ENCODE measurements at regions not wholly inside any gene's neighbourhood (a gene's known extent, or its start where the extent isn't known, plus 50 kb on each side); places are given as distances from the start of the nearest gene placed in this dataset.

DNA sequence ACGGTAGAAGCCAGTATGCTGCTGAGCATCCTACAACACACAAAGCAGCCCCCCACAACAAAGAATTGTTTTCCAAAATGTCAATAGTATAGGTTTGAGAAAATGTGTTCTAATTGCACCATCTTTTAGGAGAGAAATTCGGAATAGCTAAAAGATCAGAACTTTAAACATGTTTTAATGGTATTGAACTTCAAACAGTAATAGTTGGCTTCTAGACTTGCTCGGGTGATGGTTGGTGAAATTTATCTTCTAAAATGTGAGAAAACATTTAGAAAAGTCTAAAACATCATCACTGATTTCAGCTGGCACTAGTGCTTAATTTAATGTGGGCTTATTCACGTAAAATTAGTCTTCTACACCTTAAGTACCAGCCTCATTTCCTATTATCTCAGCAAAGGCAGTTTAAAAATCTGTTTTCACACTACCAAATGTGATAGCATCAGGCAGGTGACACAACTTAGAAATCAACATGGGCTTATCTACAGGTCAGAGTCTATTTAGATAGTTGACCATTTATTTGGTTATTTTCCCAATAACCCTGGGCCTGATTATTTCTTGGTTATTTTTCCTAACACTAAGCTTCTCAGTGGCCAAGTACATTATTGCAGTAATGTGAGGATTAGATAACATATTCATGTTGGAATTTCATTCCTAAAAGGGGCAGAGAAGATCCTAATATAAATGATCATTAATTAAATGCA, 399.3 kb upstream of the PKN2 start:
- no peak for DNase-seq

DNA sequence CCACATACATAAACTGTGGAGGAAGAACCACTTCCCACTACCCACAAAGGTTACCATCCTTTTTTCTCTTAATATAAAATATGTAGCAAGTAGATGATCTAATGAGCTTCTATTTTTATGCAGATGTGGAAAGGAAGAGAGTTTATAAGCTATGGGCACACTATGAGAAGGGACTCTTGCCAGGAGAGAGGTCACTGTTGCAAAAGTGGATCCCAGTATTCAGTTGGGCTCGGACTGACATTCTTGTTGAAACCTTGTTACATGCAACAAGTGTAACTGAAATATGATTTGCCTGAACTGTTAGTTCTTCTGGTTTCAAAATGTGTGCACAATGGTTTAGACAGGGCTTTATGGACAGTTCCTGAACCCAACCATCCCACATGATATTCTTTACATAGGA, 397.4 kb upstream of the PKN2 start:
- DNase-seq, result no peak

- no peak for DNase-seq
Observed at GRCh38 chr1:88288571-88288970, 395.5 kb upstream of the PKN2 start.

DNA sequence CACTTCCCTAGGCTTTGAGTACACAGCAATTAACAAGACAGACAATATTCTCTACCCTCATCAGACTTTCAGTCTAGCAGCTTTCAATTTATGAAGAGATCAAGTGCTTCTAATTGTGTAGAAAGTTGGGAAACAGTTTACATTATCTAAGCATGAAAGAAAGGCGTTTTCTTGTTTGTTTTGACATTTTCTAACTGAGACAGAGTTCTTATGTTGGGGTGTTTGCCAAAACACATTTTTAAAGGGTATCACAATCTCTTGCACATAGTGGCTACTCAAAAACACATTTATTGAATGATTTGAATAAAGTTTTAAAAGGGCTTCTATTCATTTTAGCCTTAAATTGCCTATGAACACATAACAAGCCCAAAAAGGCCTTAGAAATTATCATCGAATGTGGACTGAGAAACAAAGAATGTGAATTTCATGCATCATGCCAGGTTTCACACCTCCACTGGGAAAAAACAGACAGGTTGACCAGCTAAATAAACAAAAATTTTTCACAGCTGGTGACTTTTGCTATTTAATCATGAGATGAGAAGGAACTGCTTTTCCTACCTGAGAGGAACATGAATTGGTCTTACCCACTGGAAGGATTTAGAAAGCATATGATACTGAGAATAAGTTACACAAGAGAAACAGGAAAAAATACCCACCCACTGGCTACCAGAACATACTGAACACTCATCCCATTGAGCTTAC, 394.5 kb upstream of the PKN2 start:
- DNase-seq, result no peak

GRCh38 chr1:88291611-88292354, 392.3 kb upstream of the PKN2 start:
- no peak for DNase-seq

GRCh38 chr1:88293691-88294190, 390.3 kb upstream of the PKN2 start:
- DNase-seq, result no peak

- no peak for DNase-seq
Observed at GRCh38 chr1:88296227-88296626, 387.8 kb upstream of the PKN2 start.

DNA sequence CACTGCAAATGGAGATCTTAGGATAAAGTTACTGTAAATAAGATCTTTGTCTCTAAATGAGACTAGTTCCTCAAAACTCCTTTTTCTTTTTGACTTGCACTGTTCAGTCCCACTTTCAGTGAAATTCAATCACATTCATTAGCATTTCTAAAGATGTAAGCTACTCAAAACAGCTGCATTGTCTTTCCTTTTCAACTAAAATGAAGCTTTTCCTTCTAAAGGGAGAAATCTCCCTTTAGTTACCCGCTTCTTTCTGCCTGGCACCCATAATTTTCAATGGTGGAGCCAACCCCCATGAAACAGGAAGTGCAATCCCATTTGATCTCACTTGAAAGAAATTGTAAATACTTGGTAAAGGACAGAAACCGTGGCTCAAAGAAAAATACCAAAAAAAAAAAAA, 387.4 kb upstream of the PKN2 start:
- DNase-seq, result no peak

- no peak for DNase-seq
Observed at GRCh38 chr1:88298506-88298905, 385.6 kb upstream of the PKN2 start.

- no peak for DNase-seq
Observed at GRCh38 chr1:88300752-88301263, 383.3 kb upstream of the PKN2 start.

- peak in 17 of 56 donors; percentile 0 to 63 (median 10) for DNase-seq
Observed at GRCh38 chr1:88302843-88303486, 381.1 kb upstream of the PKN2 start.

- no peak for DNase-seq
Observed at GRCh38 chr1:88311265-88311664, 372.8 kb upstream of the PKN2 start.

DNA sequence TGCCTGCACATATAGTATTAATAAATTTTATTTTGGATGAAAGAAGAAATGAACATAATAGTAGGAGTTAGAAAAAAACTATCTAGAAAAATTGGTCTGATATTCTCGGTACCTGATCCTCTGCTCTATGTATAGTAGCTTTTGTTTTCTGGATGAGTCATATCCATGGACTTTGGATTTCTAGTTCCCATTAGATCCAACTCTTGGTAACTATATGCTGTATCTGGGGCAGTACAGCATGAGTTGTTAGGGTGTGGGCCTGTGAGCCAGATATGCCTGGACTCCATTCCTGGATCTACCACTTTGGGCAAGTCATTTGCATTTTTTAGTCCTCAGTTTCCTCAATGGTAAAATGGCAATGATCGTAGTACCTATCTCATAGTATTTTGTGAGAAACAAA, 372.2 kb upstream of the PKN2 start:
- DNase-seq, result no peak

DNA sequence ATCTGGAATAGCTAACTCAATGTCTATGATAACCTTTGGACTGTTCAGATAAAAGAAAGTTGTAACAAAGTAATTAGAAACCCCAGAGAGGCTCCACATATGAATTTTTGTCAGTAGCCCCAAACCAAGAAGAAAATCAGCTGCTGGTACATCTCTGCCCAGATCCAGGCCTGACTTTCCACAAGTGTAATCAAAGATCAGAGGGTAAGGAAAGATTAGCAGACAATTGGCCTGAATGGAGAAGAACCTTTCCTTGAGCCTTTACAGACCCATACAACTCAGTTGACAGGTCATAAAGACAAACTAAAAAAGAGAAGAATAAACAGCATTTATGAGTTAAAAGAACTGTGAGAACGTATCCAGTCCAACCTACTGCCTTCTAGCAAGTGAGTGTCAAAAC, 366.7 kb upstream of the PKN2 start:
- no peak for DNase-seq

DNA sequence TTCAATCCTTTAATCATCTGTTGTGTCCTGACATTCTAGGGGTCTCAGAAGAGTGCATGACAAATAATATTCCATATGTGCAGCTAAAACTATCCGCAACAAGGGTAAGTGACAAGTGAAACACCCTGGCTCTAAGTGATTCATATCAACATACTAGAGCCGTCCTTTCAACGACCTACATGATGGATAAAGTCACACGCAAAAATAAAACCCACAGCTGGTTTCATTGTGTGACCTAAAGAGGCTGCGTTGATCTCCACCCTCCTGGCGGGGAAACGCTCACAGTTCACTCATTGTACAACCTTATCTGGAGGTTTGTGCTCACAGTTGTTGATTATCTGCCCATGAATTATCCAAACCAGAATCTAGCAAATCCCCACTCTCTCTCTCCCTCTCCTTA, 365.3 kb upstream of the PKN2 start:
- DNase-seq, result no peak

DNA sequence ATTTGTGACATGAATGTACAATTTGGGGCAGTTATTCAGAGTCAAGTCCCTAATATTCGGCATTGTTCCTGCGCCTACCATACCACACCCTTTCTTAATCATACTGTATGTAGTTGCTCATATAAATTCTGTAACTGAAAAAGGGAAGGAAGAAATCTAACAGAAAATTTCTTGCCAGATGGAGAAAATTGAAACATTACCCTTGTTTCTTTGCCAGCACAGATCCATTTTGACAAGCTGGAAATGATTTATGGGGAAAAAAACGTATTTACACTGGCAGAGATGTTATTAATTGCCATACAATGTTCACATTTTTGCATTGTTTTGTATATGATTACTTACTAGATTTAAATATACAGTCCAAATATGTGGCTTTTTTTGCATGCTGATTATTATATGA, 363.8 kb upstream of the PKN2 start:
- no peak for DNase-seq

- DNase-seq, result no peak
Observed at GRCh38 chr1:88321706-88322105, 362.4 kb upstream of the PKN2 start.

GRCh38 chr1:88324899-88325298, 359.2 kb upstream of the PKN2 start:
- no peak for DNase-seq

- peak in 3 of 56 donors; percentile 0 to 27 (median 15) for DNase-seq
Observed at GRCh38 chr1:88327391-88328267, 356.4 kb upstream of the PKN2 start.

DNA sequence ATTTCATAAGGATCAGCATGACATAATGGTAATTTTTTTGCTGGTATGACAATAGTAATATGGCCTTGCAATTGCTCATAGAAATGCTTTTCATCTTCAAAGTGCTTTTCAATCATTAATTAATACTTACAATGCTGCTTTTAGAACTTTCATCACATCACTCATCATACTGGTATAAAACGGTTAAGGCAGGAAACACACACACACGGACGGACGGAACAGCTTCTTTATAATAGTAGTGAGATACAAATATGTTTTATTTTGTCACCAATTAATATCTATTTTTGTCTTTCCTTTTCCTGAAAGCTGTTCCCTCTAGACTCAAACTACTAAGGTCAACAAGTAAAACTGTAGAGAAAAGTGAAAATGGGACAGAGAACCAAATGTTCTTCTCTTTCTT, 353.9 kb upstream of the PKN2 start:
- DNase-seq, result no peak
